Stimulated activated CD4-positive, alpha-beta T cell treated with anti-CD3 and anti-CD28 coated beads, TNF-alpha, amount 100 ng/mL, for 1 hour (primary cell): ENCODE measurements at regions not wholly inside any gene's neighbourhood (a gene's known extent, or its start where the extent isn't known, plus 50 kb on each side); places are given as distances from the start of the nearest gene placed in this dataset.

Experiments used
- DNase-seq, 3 donors: peaks; one replicate each; pipeline ENCODE4 v3.0.0-alpha.2; 2020; ENCODE audit warnings: low read depth in 3 of 3, low spot score in 1 of 3

DNA sequence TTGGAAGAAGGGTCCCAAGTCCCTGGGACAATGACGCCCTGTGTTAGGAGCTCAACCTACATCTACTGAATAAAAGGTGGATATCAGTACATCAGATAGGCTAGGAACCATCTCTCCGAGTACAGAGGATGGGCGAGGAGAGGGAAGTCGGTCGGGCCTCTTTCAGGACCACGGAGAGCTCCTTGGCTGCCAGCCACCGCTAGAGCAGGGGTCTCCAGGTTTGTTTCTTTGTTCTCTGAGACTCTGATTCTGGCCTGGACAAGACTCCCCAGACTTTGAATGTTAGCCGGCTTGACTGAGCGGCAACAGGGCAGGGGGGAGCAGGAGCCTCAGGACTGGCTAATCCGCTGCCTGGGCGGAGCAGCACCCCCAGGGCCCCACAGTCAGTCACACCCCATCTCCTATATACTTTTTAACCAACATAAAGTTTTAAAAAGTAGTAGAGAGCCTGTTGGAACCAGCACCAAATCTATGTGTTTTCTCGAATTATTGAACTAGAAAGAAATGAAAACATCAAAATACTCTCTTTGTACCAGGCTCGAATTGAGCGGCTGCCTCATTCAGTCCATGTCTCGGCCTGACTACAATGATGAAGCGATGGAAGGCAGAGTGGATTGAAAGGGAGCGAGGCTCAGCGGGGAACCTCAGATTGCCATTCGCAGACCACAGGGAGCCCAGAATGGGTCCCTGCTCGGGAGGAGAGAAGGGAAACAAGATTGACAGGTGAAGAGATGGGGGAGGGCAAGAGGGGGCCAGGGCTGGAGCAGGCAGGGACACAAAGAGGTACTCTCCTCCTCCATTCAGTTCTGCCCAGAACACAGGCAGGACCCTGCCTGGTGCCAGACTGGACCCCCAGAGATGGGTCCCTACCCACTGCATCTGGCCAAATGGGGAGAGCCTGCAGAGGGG is 131.6 kb downstream of the TPRA1 start:
- DNase-seq: no peak

DNA sequence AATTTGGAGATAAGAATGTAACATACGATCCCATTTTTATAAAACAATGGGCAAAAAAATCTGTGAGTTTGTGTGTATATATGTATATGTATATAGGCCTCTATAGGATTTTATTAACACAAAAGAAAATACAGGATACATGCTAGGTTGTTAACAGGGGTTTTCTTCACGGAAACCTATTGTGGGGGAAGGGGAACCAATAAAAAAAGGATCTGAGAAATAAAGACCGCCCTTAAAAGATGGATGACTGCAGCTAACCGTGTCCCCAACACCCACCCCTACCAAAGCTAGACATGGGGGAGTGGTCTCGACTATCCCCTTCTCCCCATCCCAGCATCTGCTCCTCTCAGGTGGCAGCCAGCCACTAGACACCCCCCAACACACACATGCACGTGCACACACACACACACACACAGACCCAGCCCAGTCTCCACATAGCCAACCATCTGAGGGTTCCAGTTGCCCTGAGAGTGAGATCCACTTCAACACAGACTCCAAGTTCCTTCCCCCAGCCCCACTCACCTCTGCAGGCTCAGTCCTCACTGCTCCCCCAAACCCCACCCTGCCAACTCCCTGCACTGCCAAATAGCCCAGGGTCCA is 132.9 kb downstream of the TPRA1 start:
- no peak for DNase-seq

DNA sequence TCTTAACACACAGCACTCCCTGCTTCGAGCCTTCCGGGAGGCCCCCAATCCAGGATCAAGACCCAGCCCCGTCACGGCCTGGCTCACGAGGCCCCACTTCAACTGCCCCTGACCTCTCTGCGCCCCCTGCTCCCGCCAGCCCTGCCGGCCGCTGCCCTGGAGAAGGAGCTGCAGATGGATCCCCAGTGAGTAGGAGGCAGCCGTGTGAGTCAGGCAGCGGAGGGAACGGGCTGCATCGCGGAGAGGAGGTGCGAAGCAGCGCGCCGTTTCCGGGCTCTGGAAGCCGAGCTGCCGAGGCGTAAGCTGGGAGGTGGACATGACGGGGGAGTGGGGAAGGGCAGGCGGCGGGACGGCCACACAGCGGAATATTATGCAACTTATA is 133.4 kb downstream of the TPRA1 start:
- DNase-seq: no peak

DNA sequence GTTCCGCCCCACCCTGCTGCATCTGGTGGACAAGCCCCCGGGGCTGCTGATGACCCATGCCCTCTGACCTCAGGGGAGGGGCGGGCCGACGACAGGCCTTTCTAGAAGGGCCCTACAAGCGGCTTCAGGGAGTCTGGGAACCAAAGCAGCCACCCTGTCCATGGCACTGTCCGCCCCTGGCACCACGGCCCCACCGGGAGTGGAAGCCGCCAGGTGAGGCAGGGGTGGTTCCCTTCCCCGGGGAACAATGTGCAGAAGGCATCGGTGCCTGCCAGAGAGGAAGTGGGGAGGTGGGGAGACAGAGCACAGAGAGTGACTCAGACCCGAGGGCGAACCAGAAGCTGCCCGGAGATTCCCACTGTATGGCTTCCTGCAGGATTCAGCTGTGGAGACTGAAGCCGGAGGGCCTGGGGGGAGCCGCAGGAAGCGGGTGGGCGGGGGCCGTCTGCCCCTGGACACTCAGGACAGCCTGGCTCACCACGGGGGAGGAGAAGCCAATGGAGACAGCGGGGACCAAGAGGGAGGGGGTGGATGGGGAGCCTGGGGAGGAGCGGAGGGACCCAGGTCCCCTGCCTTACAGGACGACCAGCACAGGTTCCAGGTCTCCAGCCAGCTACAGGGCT is 134.0 kb downstream of the TPRA1 start:
- no peak for DNase-seq

DNA sequence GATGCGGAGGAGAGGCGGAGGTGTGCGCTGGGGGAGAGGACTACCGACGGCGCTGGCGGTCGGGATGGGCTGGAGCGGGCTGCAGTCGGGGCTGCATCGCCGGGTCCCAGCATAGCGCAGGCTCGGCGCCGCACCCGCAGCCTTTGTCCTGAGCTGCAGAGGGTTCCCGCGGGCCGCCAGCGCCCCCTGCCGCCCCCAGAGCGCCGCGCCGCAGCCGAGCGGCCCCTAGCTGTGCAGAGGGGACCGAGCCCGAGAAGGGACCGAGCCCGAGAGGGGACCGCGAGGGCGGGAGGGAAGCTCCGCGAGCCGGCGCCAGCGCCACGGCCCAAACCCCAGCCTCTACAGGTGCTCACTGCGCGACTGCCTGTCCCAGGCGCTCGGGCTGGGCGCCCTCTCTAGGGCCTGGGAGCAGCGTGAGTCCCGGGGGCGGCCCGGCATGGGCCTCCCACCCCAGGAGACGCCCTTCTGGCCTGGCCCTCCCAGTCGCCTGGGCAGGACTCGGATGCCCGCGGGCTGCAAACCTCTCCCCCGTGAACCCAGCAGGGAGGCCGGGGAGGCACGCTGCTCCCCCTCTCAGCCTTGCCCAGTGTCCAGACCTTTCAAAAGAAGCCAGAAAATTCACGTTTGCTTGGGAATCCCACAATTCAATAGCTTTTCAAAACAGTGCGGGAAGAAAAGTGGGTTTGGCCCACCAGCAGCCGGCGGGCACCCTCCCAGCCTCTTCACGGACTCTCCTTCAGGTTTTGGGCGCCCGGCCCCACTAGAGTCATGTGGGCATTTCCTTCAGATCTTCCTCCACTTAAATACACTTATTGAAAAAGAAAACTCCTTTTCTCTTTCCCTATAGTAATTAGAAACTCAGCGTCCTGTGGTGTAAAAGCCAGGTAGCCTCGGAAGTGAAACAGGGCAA is 134.7 kb downstream of the TPRA1 start:
- peak in 1 of 3 donors; percentile 29 for DNase-seq

DNA sequence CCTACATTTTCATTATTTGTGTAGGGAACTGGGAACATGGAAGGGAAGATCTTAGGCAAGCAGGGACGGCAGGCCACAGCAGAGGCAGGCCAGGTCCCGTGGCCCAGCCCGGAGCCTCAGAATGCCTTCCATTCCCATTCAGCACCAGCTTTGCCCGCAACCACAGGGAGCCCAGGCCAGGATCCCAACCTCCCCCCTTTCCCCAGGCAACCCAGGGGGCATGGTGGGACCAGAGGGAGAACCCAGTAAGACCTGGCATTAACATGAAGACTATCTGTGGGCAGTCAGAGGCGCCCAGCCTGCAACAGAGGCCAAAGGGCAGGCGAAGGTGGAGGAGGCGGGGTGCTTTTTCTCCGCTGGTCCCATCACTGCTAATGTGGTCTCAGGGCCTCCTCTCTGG is 135.6 kb downstream of the TPRA1 start:
- no peak for DNase-seq

DNA sequence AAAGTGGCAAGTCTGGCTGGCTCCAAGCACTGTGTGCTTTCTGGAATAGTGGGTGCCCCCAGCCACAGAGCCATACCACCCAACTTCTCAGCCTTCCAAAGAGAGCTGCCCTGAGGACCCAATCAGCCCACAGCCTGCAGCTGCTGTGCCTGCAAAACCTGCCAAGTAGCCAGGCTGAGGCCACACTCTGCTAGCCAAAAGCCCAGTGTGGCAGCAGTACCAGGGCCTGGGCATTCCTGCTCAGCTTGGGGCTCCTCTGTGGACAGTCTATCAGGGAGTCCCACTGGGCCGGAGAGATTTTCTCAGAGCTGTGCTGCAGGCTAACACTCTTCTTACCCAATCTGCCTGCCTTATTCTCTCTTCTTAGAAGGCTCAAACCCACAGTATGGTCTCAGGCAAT is 136.5 kb downstream of the TPRA1 start:
- DNase-seq: no peak

DNA sequence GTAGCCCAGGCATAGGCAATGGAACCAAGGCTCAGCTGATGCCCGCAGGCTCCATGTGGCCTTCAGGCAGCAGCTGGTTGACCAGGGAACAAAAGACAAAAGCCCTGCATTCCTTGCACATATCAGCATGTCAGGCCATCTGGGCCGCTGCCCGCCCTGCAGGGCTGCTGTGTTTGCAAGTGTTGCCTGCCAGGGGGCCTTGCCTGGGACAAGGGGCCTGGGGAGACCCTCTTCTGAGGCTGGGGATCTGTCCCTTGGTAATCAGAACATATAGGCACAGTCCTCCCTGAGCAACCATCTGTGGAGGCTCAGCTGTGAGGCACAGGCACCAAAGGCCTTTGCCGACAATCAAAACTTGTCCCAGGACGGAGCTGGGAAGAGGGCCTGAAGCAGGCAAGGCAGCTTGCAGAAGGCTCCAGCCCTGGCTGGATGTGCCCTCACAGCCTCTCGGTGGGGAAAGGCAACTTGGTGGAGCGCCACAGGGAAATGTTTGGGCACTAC is 138.2 kb downstream of the TPRA1 start:
- DNase-seq: no peak

DNA sequence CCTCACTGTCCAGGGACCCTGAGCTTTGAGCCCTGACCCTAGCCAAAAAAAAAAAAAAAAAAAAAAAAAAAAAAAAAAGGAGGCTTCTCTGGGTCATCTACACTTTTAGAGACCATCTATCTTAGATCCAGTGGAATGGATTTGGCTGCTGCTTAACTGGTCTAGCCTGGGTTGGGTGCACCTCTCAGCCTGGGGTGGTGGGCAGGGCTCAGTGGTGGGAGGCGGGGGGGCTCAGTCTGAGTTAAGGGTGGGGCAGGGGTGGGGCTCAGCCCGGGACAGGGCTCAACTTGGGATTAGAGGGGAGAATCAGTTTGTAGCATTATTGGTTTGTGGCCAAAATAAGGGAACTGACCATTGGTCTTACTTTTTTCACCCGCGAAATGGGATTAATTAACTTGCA is 139.2 kb downstream of the TPRA1 start:
- DNase-seq: no peak

DNA sequence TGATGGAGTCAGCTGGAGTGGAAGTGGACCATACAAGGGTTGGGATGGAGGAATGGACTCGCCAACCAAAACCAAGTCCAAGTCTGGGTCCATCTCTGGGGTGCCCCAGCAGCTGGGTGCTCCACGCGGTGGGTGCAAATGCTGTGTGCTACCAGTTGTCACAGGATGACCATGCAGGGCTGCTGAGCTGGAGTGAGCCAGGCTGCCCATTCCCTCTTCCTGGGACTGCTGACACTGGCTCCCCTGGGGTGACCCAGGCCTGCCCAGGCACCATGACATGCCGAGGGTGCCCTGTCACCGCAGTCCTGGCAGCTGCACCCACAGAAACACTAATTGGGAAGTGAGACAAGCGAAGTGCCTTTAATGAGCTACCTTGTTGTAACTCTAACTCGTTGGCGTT is 140.2 kb downstream of the TPRA1 start:
- no peak for DNase-seq

DNA sequence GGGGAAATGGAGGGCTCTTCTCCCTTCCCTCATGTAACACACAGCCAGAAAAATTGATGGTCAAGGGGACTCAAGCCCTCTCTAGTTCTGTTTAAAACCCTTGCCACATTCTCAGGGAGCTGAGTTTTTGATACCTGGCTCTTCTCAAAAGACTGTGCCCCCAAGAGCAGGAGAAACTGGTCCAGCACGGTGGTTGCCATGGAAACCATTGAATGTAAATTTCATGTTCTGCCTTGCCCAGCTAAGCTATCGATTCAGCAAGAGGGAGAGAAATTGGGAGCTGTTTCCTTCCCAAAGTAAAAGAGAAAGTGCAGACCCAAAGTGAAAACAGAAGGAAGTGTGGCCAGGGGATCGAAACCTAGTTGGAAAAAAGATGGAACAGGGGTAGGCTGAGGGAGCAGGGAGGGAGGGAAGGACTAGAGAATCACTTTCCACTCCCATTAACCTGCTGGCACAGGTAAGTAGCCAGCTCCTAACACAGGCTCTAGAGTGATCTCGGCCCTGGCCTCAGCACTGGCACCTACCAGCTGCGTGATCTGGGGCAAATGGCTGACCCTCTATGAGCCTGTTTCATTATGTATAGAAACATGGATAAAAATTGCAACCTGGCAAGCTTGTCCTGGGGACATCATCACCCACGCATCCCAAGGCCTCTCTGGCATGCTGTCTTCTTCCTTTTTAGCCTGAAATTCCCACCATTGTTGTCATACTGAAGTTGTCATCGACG is 140.9 kb downstream of the TPRA1 start:
- DNase-seq: no peak

DNA sequence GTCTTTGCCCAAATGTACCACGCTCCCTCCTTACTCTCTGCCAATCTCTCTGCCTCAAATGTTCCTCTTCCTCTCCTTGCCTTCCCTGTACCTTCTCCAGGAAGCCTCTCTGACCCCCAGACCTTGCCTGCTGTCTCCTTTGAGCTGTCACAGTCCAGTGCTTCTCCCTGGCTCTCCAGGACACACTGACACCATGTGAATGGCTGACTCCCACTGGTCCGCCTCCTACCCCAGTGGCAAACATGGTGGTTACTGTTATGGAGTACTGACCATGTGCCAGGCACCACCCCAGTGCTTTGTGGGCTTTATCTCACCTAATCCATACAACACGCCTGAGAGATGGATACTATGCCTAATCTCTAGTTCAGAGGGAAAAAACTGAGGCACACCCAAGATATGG is 141.9 kb downstream of the TPRA1 start:
- no peak for DNase-seq

DNA sequence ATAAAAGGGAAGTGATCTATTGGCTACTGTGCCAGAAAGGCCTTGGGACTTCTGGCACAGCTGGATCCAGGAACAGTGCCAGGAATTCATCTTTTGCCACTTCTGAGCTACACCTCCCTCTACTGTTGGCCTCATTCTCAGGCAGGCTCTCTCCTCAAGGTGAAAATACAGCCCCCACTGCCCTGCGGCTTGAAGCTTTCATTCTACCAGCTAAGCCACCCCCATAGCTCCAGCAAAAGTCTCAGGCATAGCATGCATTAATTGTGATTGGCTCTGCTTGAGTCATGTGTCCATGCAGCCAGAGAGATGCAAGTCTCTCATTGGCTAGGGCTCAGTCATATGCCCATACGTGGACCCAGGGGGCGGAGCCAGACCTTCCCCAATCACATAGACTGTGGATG is 142.4 kb downstream of the TPRA1 start:
- DNase-seq: no peak

DNA sequence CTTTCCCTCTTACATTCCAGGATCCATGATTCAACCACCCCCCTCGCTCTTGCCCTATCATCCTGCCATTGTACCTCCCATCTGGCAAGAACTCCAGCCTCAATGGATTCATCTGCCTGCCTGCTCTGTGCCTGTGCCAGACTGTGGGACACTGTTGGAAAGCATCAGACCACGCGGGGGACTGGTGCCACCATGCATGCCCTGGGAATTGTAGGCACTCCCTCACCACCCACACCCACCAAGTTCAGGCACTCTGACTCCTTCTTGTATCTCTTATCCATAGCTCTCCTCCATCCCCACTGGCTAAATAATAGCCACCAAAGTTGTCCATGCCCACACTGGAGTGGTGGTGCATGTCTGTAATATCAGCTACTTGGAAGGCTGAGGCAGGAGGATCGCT is 143.8 kb downstream of the TPRA1 start:
- DNase-seq: no peak

DNA sequence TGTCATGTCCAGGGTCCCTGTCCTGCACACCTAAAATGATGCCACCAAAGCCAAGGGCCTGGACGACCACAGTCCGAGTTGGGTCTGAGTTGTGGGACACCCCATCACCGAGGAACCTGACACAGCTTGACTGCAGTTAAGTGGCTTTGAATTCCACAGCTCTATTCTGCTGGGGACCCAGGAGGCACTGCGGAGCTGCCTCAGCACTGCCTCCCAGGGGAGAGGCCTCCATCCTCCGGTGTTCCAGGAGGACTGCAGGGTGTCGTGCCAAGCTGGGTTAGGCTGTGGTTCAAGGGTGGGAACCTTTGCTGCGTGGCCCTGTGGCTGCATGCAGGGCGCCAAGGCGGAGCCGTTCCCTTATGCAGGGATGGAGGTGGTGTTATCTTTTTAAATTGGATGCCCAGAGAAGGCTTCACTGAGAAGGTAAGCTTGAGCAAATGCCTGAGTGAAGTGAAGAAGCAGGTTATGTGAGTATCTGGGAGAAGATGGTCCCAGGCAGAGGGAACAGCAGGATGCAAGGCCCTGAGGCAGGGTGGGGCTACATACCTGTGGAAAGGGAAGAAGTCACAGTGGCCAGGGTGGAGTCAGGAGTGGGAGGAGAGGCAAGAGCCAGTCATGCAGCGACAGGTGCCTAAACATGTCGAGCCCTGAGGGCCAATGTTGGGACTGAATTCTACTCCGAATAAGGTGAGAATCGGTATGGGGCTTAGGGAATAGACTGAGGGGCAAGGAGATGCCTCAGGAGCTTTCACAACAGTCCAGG is 144.8 kb downstream of the TPRA1 start:
- DNase-seq: no peak

DNA sequence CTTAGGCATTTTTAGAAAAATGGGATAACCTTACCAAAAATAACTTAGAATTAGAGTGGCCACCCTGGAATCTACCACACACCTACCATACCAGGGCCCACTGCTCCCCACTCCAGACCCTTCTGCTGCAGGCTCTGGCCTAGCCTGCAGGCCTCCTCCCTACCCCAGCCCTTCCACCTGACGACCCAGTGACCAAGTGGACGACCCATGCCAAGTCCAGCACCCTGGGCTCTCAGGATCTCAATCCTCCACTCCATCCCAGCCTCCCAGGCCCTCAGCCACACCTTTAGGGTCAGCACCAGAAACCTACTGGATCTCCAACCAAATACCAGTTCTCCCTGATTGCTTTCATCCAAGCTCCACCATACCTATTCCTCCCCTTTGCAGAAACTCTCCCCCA is 145.8 kb downstream of the TPRA1 start:
- no peak for DNase-seq

DNA sequence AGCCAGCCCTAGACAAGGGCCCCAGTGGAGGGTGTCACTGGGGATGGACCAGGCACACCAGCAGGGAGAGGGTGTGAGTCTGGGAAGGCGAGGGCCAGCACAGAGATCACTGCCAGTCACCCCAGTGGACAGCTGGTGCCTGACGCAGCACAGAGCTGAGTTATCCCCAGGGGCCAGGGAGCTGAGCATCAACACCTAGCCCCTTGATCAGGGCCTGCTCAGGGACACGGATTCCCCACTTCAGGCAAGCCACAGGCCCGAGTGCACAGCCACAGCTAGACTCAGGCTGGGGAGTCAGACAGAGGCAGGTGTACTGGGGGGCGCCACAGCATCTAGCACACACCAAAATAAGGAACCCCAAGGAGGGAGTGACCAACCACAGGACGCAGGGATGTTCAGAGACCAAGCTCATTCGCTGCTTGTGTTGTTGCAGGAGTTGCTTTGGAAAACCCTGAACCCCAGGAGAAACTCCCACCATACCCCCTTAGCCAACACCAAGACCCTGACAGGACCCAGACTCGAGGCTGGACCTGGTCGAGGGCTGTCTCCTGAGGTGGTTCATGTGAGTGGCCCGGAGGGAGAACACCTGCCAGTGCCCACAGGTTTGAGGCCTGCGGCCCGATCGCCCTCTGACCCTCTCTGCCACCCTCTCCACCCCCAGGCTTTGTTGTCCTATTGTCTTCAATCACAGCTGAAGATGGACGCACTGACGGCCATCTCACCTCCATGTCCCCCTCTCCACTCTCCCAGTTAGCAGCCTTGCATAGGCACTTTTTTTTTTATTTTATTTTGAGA is 146.8 kb downstream of the TPRA1 start:
- DNase-seq: no peak

DNA sequence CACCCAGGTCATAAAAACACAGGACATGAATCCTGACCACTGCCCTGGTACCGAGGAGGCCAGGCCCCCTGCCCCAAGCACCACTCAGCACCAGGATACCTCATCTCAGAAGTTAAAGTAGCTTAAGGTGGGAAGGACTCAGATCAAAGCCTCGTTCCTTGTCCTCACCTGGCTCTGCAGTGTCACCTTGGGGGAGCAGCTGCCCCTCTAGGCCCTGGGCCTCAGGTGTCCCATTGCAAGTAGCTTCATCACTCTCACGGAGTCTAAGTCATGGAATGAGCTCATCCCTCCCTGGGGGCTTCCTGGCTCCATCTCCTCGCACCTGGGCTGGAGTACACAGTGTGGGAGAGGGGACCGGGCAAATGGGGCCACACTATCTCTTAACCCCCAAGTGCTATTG is 148.0 kb downstream of the TPRA1 start:
- DNase-seq: no peak

DNA sequence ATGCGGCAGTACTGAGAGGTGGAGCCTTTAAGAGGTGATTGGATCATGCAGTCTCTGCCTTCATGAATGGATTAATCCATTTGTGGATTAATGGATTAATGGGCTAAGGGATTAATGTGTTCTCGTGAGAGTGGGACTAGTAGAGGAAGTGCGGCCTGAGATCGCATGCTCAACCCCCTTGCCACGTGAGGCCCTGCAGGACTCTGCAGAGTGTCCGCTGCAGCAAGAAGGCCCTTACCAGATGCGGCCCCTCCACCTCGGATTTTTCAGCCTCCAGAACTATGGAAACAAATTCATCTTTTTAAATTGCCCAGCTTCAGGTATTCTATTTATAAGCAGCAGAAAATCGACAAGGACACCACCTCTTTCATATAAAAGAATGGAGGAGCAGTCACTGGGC is 148.8 kb downstream of the TPRA1 start:
- DNase-seq: no peak
